HG03135 (cell line): ENCODE measurements at regions not wholly inside any gene's neighbourhood (a gene's known extent, or its start where the extent isn't known, plus 50 kb on each side); places are given as distances from the start of the nearest gene placed in this dataset.
"Not testable (repeated sequence)": the region's sequence is repeated elsewhere in the genome, so short reads cannot be mapped to it uniquely, and the experiment has no call there.

Experiments
- ATAC-seq: cut with Tn5 transposase; IDR thresholded peaks from one replicate; pipeline ENCODE4 v1.9.1; 2021; ENCODE audit warnings: mild to moderate bottlenecking, moderate library complexity; ENCODE audit not compliant: unreplicated experiment

GRCh38 chr1:90357995-90358394 lies 359.1 kb downstream of the BARHL2 start:
- no peak for ATAC-seq

- ATAC-seq = no peak
These were observed 360.1 kb downstream of the BARHL2 start for GRCh38 chr1:90356991-90357390.

- no peak for ATAC-seq
These were observed 361.0 kb downstream of the BARHL2 start for GRCh38 chr1:90356101-90356500.

GRCh38 chr1:90354704-90355103 lies 359.8 kb downstream of the ZNF326 start:
- no peak for ATAC-seq

DNA sequence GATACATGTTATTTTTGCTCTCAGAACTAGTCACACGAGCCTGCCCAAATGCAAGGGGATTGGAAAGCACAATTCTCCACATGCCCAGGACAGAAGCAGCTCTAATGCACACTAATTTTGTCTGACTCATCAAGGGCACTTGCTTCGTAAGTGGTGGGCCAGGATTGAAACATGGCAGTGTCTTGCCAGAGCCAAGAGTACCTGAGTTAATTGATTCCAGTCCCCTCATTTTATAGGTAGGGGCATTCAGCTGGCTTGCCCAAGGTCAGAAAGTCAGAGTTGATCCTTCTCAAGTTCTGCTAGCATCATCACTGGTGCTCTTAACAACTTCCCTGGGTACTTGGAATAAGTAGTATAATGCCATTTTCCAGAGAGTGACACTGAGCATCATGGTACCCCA lies 356.1 kb downstream of the ZNF326 start:
- ATAC-seq = no peak

DNA sequence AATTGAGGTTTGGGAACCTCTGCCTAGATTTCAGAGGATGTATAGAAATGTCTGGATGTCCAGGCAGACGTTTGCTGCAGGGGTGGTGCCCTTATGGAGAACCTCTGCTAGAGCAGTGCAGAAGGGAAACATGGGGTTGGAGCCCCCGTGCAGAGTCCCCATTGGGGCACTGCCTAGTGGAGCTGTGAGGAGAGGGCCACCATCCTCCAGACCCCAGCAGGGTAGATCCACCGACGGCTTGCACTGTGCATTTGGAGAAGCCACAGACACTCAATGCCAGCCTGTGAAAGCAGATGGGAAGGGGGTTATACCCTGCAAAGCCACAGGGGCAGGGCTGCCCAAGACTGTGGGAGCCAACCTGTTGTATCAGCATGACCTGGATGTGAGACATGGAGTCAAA lies 354.6 kb downstream of the ZNF326 start:
- ATAC-seq = no peak

- no peak for ATAC-seq
These were observed 354.0 kb downstream of the ZNF326 start for GRCh38 chr1:90348934-90349333.

DNA sequence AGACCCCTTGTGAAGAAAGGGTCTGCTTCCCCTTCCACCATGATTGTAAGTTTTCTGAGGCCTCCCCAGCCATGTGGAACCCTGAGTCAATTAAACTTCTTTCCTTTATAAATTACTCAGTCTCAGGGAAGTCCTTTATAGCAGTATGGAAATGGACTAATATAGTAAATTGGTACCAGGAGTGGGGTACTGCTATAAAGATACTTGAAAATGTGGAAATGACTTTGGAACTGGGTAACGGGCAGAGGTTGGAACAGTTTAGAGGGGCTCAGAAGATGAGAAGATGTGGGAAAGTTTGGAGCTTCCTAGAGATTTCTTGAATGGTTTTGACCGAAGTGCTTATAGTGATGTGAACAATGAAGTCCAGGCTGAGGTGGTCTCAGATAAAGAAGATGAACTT lies 353.5 kb downstream of the ZNF326 start:
- ATAC-seq = not testable (repeated sequence)

GRCh38 chr1:90347366-90347765 lies 352.5 kb downstream of the ZNF326 start:
- ATAC-seq = no peak

- no peak for ATAC-seq
These were observed 351.8 kb downstream of the ZNF326 start for GRCh38 chr1:90346757-90347156.

DNA sequence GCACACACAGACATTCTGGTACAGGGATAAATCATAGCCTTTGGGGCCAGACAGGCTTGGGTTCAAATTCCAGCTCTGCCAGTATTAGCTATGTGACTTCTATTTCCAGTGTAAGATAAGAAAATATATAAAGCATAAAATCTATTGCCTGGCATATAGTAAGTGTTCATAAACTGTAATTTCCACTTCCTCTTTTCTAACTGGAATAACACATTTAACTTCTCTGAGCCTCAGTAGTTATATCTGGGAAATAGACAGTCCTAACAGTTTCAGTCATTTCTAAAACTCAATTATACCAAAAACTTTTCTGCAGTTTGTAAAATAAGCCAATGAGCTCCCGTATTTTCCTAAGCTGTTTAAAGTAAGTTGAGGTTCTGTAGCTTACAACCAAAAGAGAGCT lies 351.4 kb downstream of the ZNF326 start:
- ATAC-seq = no peak

DNA sequence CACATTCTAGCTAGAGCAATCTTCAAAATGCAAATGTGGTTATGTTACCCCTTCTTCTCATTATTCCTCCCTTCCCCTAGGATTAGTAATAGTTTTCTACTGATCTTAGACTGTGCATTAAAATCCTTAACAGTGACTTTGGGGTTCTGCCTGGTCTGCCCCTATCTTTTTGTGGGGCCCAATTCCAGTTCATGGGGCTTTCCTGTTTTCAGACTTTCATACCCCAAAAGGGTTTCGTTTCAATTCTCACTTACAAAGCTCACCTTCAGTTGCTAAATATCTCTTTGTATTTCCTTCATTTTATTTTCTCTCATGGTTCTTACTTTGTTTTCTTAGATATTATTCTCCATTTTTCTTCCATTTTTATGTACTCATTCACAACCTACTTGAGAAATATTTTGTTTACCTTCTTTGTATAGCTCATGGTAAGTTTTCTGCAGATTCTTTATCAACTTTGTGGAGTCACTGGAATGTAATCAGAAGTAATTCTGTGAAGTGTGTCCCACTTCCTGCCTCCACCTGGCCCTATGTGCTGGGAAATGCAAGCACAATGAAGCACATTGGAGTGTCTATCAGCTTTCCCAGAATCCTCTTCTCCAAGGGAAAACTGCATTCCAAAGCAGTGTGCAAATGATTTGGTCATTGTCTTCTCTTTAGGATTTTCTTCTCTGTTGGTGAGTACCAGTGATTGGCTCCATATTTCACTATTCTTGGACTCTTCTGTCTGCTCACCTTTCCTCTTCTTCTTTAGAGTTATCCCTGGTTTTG lies 350.2 kb downstream of the ZNF326 start:
- no peak for ATAC-seq

GRCh38 chr1:90341516-90341915 lies 346.6 kb downstream of the ZNF326 start:
- no peak for ATAC-seq

DNA sequence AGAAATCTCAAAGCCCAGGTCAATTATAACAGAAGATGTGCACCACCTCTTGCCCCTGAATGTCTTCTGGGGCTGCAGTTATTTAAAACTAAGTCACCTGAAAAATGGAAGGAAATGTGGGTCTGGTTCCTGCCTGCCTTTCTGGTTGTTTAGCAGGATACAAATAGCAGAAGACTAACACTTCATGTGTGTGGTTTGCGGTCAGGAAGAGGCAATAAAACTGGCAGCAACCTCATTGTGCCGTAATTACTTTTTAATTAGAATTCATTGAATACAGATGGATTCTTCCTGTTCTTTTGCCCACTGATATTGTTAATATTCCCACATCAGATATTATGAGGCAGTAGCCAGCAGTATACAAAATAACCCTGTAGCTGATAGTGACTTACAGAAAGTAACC lies 345.7 kb downstream of the ZNF326 start:
- ATAC-seq = no peak

DNA sequence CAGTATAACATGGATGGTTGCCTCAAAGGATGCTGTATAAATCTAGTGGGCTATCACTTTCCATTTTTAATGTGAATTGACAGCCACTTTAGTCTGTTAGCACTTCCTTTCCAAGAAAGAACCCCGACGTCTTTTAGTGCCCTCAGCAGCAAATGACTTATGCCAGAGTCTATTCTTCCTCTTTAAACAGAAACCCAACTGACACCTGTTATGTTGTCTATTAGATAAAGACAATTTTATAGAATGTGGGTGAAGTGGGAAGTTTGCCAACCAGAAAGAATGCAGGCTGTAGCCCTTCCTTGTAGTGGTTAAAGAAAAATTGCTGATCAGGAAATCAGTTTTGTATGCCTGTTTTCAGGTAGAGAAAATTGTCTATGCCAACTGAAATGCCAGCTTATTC lies 344.9 kb downstream of the ZNF326 start:
- no peak for ATAC-seq

DNA sequence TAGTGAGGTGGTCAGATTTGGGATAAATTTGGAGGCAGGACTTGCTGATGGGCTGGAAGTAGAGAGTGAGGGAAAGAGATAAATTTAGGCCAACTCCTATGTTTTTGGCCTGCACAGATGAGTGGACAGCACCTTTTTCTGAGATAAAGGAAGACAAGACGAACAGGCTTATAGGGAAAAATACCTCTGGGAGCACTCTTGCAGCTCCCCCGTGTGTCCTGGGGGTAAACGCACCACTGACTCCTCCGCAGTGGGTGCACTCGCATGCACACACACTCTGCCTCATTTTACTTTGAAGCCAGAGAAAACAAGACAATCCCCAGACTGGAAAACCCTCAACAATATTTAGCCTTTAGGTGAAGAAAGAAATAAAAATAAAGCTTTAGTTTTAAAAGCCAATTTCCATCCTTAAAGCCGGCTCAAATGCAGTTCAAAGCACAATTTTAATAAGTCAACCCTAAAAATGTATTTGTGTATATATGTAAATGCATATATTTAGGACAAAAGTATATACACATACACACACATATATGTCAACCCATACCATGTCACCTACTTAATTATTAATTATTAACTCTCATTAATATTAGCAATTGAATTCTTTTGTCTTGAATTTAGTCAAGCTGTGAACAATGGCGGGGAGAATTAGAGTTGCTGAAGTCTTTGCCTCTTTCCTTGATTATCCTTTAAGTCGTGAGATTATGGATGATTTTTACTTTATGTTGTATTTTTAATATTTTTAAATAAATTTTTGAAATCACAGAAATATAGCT lies 341.8 kb downstream of the ZNF326 start:
- ATAC-seq = no peak

DNA sequence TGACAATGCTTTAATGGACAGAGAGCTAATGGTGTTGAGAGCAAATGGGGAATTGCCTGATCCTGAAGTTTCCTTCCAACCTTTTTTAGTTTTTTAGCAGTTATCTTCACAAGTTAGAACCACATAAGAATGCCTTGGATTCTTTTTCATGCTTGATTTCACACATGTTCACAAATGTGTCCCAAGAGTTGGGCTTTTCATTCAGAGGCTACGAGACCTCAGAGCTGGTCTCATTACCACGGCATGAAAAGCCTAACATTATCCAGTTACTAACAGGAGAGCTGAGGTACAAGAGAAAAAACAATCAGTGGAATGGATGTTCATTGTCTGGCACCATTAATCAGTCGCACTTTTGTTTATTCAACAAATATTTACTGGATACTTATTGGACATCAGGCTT lies 340.6 kb downstream of the ZNF326 start:
- ATAC-seq = no peak

- ATAC-seq = no peak
These were observed 339.2 kb downstream of the ZNF326 start for GRCh38 chr1:90334137-90334536.

- no peak for ATAC-seq
These were observed 330.3 kb downstream of the ZNF326 start for GRCh38 chr1:90325168-90325567.

DNA sequence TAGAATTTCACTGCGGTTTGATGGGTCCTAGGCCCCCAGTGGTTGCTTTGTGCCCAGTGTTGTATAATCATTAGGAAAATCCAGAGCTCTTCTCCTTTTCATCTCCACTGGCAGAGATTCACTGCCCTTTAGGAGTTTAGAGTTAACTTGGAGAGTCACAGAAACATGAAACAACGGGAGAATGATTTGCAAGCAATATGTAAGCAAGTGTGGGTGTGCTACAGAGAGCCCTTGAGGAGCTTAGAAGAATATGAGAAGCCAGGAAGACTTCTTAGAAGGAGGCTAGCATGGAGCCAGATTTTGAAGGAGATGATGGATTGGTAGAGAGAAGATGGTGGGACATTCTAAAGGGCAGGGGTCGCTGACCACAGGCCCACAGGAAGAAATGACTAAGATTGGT lies 327.3 kb downstream of the ZNF326 start:
- no peak for ATAC-seq

DNA sequence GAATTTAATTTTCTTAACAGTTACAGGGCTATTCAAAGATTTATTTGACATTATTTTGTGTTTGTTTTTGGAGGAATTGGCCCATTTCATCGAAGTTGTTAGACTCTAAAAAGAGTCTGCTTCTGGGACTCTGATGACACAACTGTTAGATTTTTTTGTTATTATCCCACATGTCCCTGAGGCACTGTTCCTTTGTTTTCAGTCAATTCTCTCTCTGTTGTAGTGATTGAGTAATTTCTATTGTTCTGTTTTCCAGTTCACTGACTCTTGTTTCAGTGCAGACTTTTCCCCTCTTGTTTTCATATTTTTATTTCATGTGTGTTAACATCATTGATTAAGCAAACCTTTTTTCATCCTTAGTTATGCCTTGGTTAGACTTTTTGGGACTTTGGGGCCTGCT lies 325.0 kb downstream of the ZNF326 start:
- ATAC-seq = no peak

GRCh38 chr1:90318431-90318830 lies 323.5 kb downstream of the ZNF326 start:
- no peak for ATAC-seq
